ENCODE measurements at regions not wholly inside any gene's neighbourhood (a gene's known extent, or its start where the extent isn't known, plus 50 kb on each side); places are given as distances from the start of the nearest gene placed in this dataset.

DNA sequence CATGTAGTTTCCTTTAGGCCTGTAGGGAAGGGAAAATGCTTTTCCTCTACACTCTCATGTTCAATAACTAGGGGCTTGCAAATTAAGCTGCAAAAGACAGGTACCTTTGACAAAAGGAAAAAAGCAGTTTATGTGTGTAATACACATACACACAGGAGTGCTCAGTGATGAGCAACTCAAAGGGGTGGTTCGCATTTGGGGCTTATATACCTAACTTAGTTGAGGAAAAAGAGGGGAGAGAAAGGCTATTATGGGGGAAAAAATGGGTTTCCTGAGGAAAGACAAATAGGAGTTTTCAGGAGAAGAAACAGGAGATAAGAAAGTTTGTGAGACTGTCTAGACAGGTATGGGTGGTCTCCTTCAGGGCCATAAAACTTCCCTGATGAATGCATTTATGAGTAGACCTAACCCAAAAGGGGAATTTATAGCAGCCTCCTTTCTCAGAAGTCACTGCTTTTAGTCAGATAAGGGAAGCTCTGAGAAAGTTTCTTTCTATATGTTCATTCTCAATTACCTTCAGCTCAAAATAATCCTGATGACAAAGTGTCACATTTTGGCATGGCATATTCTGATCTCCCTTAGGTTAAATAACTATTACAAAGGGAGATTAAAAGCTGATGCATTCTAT lies 55.2 kb upstream of the EZH2 start:
- Histone ChIP-seq H3K27ac (ENCODE audit: low read depth, low read length) (no peak overlapping the region), H3K36me3 (ENCODE audit: control insufficient read depth in 1 of 2, insufficient read depth in 2 of 2, low read length in 2 of 2) (no peaks in the 10 kb centered on the region), H2BK5ac (ENCODE audit: low read depth, low read length, poor library complexity) (no peak overlapping the region), H3K79me2 (ENCODE audit: control insufficient read depth, insufficient read depth, low read length, poor library complexity) (no peaks in the 10 kb centered on the region), H4K91ac (ENCODE audit: low read depth, low read length) (no peak overlapping the region), H3K18ac (ENCODE audit: low read length) (no peak overlapping the region), H4K12ac (ENCODE audit: low read depth, low read length) (no peak overlapping the region), H2BK120ac (ENCODE audit: insufficient read depth, low read length, poor library complexity) (no peak overlapping the region), H2AFZ (ENCODE audit: insufficient read depth, low read length, poor library complexity) (no peak overlapping the region), H3K4me2 (ENCODE audit: low read length) (no peak overlapping the region), H4K8ac (ENCODE audit: low read depth, low read length) (no peak overlapping the region), H3K9ac (ENCODE audit: low read length) (no peak overlapping the region), H3K27me3 (ENCODE audit: insufficient read depth, low read length) (no peaks in the 10 kb centered on the region), H3K4ac (ENCODE audit: low read depth, low read length) (no peak overlapping the region), H2AK5ac (ENCODE audit: low read length) (no peak overlapping the region), H2BK12ac (ENCODE audit: low read length) (no peak overlapping the region), H3K79me1 (ENCODE audit: low read length) (no peaks in the 10 kb centered on the region), H3K4me3 (ENCODE audit: low read depth, low read length) (no peak overlapping the region), H3K14ac (ENCODE audit: low read length) (no peak overlapping the region), H3K9me3 (ENCODE audit: insufficient read depth, low read depth, low read length) (peaks cover 1% of the 10 kb centered on the region), H3K4me1 (ENCODE audit: control insufficient read depth in 1 of 2, insufficient read depth in 2 of 2, low read length in 2 of 2) (no peaks in the 10 kb centered on the region), H3K23ac (ENCODE audit: low read length) (no peak overlapping the region)
- DNase-seq, result no peak
- no CpG with 5 or more reads among the region's 1 CpG for WGBS (ENCODE audit: extremely low coverage, insufficient coverage, insufficient read length)

DNA sequence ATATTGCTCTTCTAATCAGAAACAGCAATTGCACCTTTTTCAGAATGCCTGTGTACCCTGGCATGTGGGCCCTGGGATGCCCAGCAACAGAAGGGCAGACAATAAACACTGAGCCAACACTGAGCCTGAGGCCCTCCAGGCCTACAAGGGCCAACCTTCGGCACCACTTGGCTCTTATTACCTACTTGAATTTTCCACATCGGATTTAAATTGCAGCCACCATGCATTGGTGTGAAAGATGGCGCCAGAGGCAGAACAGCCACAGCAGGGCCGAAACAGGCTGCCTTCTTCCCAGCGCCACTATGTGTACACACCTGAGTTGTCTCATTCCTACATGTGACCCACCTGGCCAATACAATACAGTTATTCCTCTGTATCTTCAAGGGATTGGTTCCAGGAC lies 51.4 kb upstream of the EZH2 start:
- no peaks in the 10 kb centered on the region for H3K79me2 ChIP-seq (ENCODE audit: control insufficient read depth, insufficient read depth, low read length, poor library complexity)
- H3K27me3 ChIP-seq (ENCODE audit: insufficient read depth, low read length), result no peaks in the 10 kb centered on the region
- no peaks in the 10 kb centered on the region for H3K36me3 ChIP-seq (ENCODE audit: control insufficient read depth in 1 of 2, insufficient read depth in 2 of 2, low read length in 2 of 2)
- no peak overlapping the region for H3K27ac ChIP-seq (ENCODE audit: low read depth, low read length)
- no peaks in the 10 kb centered on the region for H3K4me1 ChIP-seq (ENCODE audit: control insufficient read depth in 1 of 2, insufficient read depth in 2 of 2, low read length in 2 of 2)
- no peak overlapping the region for H4K91ac ChIP-seq (ENCODE audit: low read depth, low read length)
- H2BK12ac ChIP-seq (ENCODE audit: low read length), result no peak overlapping the region
- no peak overlapping the region for H3K23ac ChIP-seq (ENCODE audit: low read length)
- no peak overlapping the region for H4K8ac ChIP-seq (ENCODE audit: low read depth, low read length)
- no peak overlapping the region for H2BK120ac ChIP-seq (ENCODE audit: insufficient read depth, low read length, poor library complexity)
- H3K14ac ChIP-seq (ENCODE audit: low read length), result no peak overlapping the region
- WGBS (ENCODE audit: extremely low coverage, insufficient coverage, insufficient read length), result no CpG with 5 or more reads among the region's 5 CpGs
- no peak overlapping the region for H3K4ac ChIP-seq (ENCODE audit: low read depth, low read length)
- peaks cover 1% of the 10 kb centered on the region for H3K9me3 ChIP-seq (ENCODE audit: insufficient read depth, low read depth, low read length)
- no peaks in the 10 kb centered on the region for H3K79me1 ChIP-seq (ENCODE audit: low read length)
- H3K4me3 ChIP-seq (ENCODE audit: low read depth, low read length), result no peak overlapping the region
- H3K9ac ChIP-seq (ENCODE audit: low read length), result no peak overlapping the region
- no peak overlapping the region for H2BK5ac ChIP-seq (ENCODE audit: low read depth, low read length, poor library complexity)
- no peak overlapping the region for H2AK5ac ChIP-seq (ENCODE audit: low read length)
- no peak overlapping the region for H2AFZ ChIP-seq (ENCODE audit: insufficient read depth, low read length, poor library complexity)
- no peak overlapping the region for H3K18ac ChIP-seq (ENCODE audit: low read length)
- H3K4me2 ChIP-seq (ENCODE audit: low read length), result no peak overlapping the region
- no peak for DNase-seq
- H4K12ac ChIP-seq (ENCODE audit: low read depth, low read length), result no peak overlapping the region

Measured in trophoblast cell (in vitro differentiated cells and primary cell).